CD8-positive, alpha-beta memory T cell (primary cell): ENCODE measurements at regions not wholly inside any gene's neighbourhood (a gene's known extent, or its start where the extent isn't known, plus 50 kb on each side); places are given as distances from the start of the nearest gene placed in this dataset.

ENCODE experiments used
- CTCF ChIA-PET: fragments of 350-600 bp; sonication (Branson Sonifier 250); formaldehyde crosslinking; loops from one replicate; lab custom pipeline; 2021; ENCODE audit warnings: antibody characterized with exemption; lab: Charles Lee
- POLR2A ChIA-PET: fragments of 350-600 bp; sonication (Branson Sonifier 250); formaldehyde crosslinking; loops from one replicate; lab custom pipeline; 2021; ENCODE audit warnings: antibody characterized with exemption; lab: Charles Lee
- DNase-seq, 5 donors: peaks; one replicate each; pipeline versions ENCODE4 v3.0.0 to v3.0.0-alpha.2; 2020 to 2022; ENCODE audit warnings: mixed read lengths in 1 of 5
- H3K27ac ChIP-seq: one replicate; pipeline ENCODE4 v1.7.0; 2013; ENCODE audit warnings: low read depth, mild to moderate bottlenecking, low read length, moderate library complexity
- H3K27me3 ChIP-seq: 2 replicates; pipeline ENCODE4 v1.7.0; 2013; ENCODE audit warnings: low read length, mild to moderate bottlenecking; ENCODE audit not compliant: insufficient read depth, poor library complexity, severe bottlenecking
- H3K36me3 ChIP-seq: 2 replicates; pipeline ENCODE4 v1.7.0; 2013; ENCODE audit warnings: mild to moderate bottlenecking, low read length, moderate library complexity; ENCODE audit not compliant: insufficient read depth
- H3K4me1 ChIP-seq: 2 replicates; pipeline ENCODE4 v1.7.0; 2013; ENCODE audit warnings: mild to moderate bottlenecking, low read length, moderate library complexity; ENCODE audit not compliant: insufficient read depth
- H3K4me3 ChIP-seq: 2 replicates; pipeline ENCODE4 v1.7.0; 2013; ENCODE audit warnings: mild to moderate bottlenecking, low read length
- H3K9me3 ChIP-seq: 2 replicates; pipeline ENCODE4 v1.7.0; 2013; ENCODE audit warnings: mild to moderate bottlenecking, low read length
- H3K27ac Mint-ChIP-seq, 8 donors: one replicate each; pipeline ENCODE4 v1.8.0; 2020 to 2021; ENCODE audit warnings: mixed read lengths in 8 of 8, mild to moderate bottlenecking in 6 of 8, inconsistent platforms in 3 of 8, moderate library complexity in 3 of 8
- H3K27me3 Mint-ChIP-seq, 2 donors: one replicate each; pipeline ENCODE4 v1.8.0; 2020 to 2021; ENCODE audit warnings: mixed read lengths in 2 of 2, mild to moderate bottlenecking in 1 of 2, moderate library complexity in 1 of 2
- H3K36me3 Mint-ChIP-seq, 3 donors: one replicate each; pipeline ENCODE4 v1.8.0; 2020 to 2021; ENCODE audit warnings: mixed read lengths in 3 of 3, inconsistent platforms in 1 of 3, mild to moderate bottlenecking in 1 of 3
- H3K4me1 Mint-ChIP-seq, 3 donors: one replicate each; pipeline ENCODE4 v1.8.0; 2020 to 2021; ENCODE audit warnings: mixed read lengths in 3 of 3, inconsistent platforms in 1 of 3, mild to moderate bottlenecking in 1 of 3
- H3K4me3 Mint-ChIP-seq, 7 donors: one replicate each; pipeline ENCODE4 v1.8.0; 2020 to 2021; ENCODE audit warnings: mixed read lengths in 7 of 7, mild to moderate bottlenecking in 6 of 7, moderate library complexity in 4 of 7, inconsistent platforms in 2 of 7
- H3K9me3 Mint-ChIP-seq, 5 donors: one replicate each; pipeline ENCODE4 v1.8.0; 2020 to 2022; ENCODE audit warnings: mixed read lengths in 5 of 5, mild to moderate bottlenecking in 3 of 5, moderate library complexity in 2 of 5, inconsistent platforms in 1 of 5

- DNase-seq, result no peak
- Mint-ChIP-seq H3K27me3 (no peaks in the 10 kb centered on the region), H3K27ac (no peak overlapping the region), H3K4me3 (no peak overlapping the region), H3K36me3 (no peaks in the 10 kb centered on the region), H3K4me1 (no peaks in the 10 kb centered on the region), H3K9me3 (peaks cover 3 to 30% (median 5%) of the 10 kb centered on the region in 5 donors)
- Histone ChIP-seq H3K4me3 (no peak overlapping the region), H3K9me3 (no peaks in the 10 kb centered on the region), H3K36me3 (no peaks in the 10 kb centered on the region), H3K27me3 (no peaks in the 10 kb centered on the region), H3K4me1 (no peaks in the 10 kb centered on the region), H3K27ac (no peak overlapping the region)
- ChIA-PET POLR2A (no interaction called here), CTCF (no interaction called here)
Measured at GRCh38 chr3:147471741-147472140, 62.6 kb downstream of the ZIC1 start.

GRCh38 chr3:147472846-147473245 is 63.7 kb downstream of the ZIC1 start:
- Mint-ChIP-seq H3K4me3 (no peak overlapping the region), H3K27ac (no peak overlapping the region), H3K27me3 (no peaks in the 10 kb centered on the region), H3K9me3 (peaks cover 2 to 24% (median 5%) of the 10 kb centered on the region in 5 donors), H3K4me1 (no peaks in the 10 kb centered on the region), H3K36me3 (no peaks in the 10 kb centered on the region)
- H3K36me3 ChIP-seq, result no peaks in the 10 kb centered on the region
- H3K4me3 ChIP-seq, result no peak overlapping the region
- H3K9me3 ChIP-seq, result no peaks in the 10 kb centered on the region
- DNase-seq, result no peak
- POLR2A ChIA-PET, result no interaction called here
- no peaks in the 10 kb centered on the region for H3K4me1 ChIP-seq
- CTCF ChIA-PET, result no interaction called here
- H3K27me3 ChIP-seq, result no peaks in the 10 kb centered on the region
- H3K27ac ChIP-seq, result no peak overlapping the region

GRCh38 chr3:147483145-147483544 is 74.0 kb downstream of the ZIC1 start:
- no peak overlapping the region for H3K27ac Mint-ChIP-seq
- POLR2A ChIA-PET, result no interaction called here
- no peaks in the 10 kb centered on the region for H3K36me3 Mint-ChIP-seq
- H3K4me1 Mint-ChIP-seq, result no peaks in the 10 kb centered on the region
- Histone ChIP-seq H3K27ac (no peak overlapping the region), H3K36me3 (no peaks in the 10 kb centered on the region), H3K9me3 (no peaks in the 10 kb centered on the region), H3K4me1 (no peaks in the 10 kb centered on the region), H3K27me3 (no peaks in the 10 kb centered on the region), H3K4me3 (no peak overlapping the region)
- H3K27me3 Mint-ChIP-seq, result no peaks in the 10 kb centered on the region
- peaks cover 1 to 34% (median 6%) of the 10 kb centered on the region in 5 donors for H3K9me3 Mint-ChIP-seq
- CTCF ChIA-PET, result no interaction called here
- no peak overlapping the region for H3K4me3 Mint-ChIP-seq
- no peak for DNase-seq

- H3K36me3 Mint-ChIP-seq, result no peaks in the 10 kb centered on the region
- no peak overlapping the region for H3K4me3 Mint-ChIP-seq
- no peaks in the 10 kb centered on the region for H3K4me1 Mint-ChIP-seq
- Histone ChIP-seq H3K4me1 (no peaks in the 10 kb centered on the region), H3K4me3 (no peak overlapping the region), H3K9me3 (no peaks in the 10 kb centered on the region), H3K27ac (no peak overlapping the region), H3K27me3 (no peaks in the 10 kb centered on the region), H3K36me3 (no peaks in the 10 kb centered on the region)
- H3K27ac Mint-ChIP-seq, result no peak overlapping the region
- DNase-seq, result no peak
- no peaks in the 10 kb centered on the region for H3K27me3 Mint-ChIP-seq
- ChIA-PET CTCF (interaction anchor here (0.5 kb wide), 1 partner anchor 64 kb away, joined by 3 read pairs; no protein-coding TSS in a partner anchor), POLR2A (no interaction called here)
- peaks cover 1 to 31% (median 6%) of the 10 kb centered on the region in 5 donors for H3K9me3 Mint-ChIP-seq
Measured at GRCh38 chr3:147483578-147483977, 74.4 kb downstream of the ZIC1 start.

GRCh38 chr3:147493065-147493464 is 83.9 kb downstream of the ZIC1 start:
- ChIA-PET POLR2A (no interaction called here), CTCF (no interaction called here)
- no peaks in the 10 kb centered on the region for H3K4me1 Mint-ChIP-seq
- no peaks in the 10 kb centered on the region for H3K9me3 ChIP-seq
- no peak overlapping the region for H3K27ac Mint-ChIP-seq
- peaks cover 0 to 5% (median 4%) of the 10 kb centered on the region in 5 donors for H3K9me3 Mint-ChIP-seq
- no peak for DNase-seq
- H3K27ac ChIP-seq, result no peak overlapping the region
- no peaks in the 10 kb centered on the region for H3K36me3 ChIP-seq
- no peaks in the 10 kb centered on the region for H3K27me3 Mint-ChIP-seq
- H3K36me3 Mint-ChIP-seq, result no peaks in the 10 kb centered on the region
- no peak overlapping the region for H3K4me3 ChIP-seq
- no peaks in the 10 kb centered on the region for H3K27me3 ChIP-seq
- H3K4me1 ChIP-seq, result no peaks in the 10 kb centered on the region
- no peak overlapping the region for H3K4me3 Mint-ChIP-seq

GRCh38 chr3:147493666-147494065 is 84.5 kb downstream of the ZIC1 start:
- Histone ChIP-seq H3K36me3 (no peaks in the 10 kb centered on the region), H3K27ac (no peak overlapping the region), H3K4me3 (no peak overlapping the region), H3K4me1 (no peaks in the 10 kb centered on the region), H3K27me3 (no peaks in the 10 kb centered on the region), H3K9me3 (no peaks in the 10 kb centered on the region)
- H3K27me3 Mint-ChIP-seq, result no peaks in the 10 kb centered on the region
- no peak for DNase-seq
- peaks cover under 1 to 5% (median 4%) of the 10 kb centered on the region in 5 donors for H3K9me3 Mint-ChIP-seq
- H3K27ac Mint-ChIP-seq, result no peak overlapping the region
- no peaks in the 10 kb centered on the region for H3K4me1 Mint-ChIP-seq
- ChIA-PET POLR2A (no interaction called here), CTCF (no interaction called here)
- no peaks in the 10 kb centered on the region for H3K36me3 Mint-ChIP-seq
- H3K4me3 Mint-ChIP-seq, result no peak overlapping the region

- H3K36me3 Mint-ChIP-seq, result no peaks in the 10 kb centered on the region
- H3K27ac Mint-ChIP-seq, result no peak overlapping the region
- H3K4me3 ChIP-seq, result no peak overlapping the region
- no peak overlapping the region for H3K27ac ChIP-seq
- H3K27me3 Mint-ChIP-seq, result no peaks in the 10 kb centered on the region
- H3K4me1 ChIP-seq, result no peaks in the 10 kb centered on the region
- ChIA-PET CTCF (no interaction called here), POLR2A (no interaction called here)
- no peaks in the 10 kb centered on the region for H3K27me3 ChIP-seq
- H3K4me3 Mint-ChIP-seq, result no peak overlapping the region
- H3K36me3 ChIP-seq, result no peaks in the 10 kb centered on the region
- H3K9me3 Mint-ChIP-seq, result peaks cover 1 to 8% (median 2%) of the 10 kb centered on the region in 5 donors
- no peak for DNase-seq
- no peaks in the 10 kb centered on the region for H3K9me3 ChIP-seq
- no peaks in the 10 kb centered on the region for H3K4me1 Mint-ChIP-seq
Measured at GRCh38 chr3:147497286-147497685, 88.1 kb downstream of the ZIC1 start.

GRCh38 chr3:147507638-147508286 is 98.6 kb downstream of the ZIC1 start:
- DNase-seq, result no peak
- no peak overlapping the region for H3K27ac Mint-ChIP-seq
- H3K27me3 ChIP-seq, result no peaks in the 10 kb centered on the region
- H3K36me3 ChIP-seq, result no peaks in the 10 kb centered on the region
- no peaks in the 10 kb centered on the region for H3K9me3 ChIP-seq
- ChIA-PET CTCF (no interaction called here), POLR2A (no interaction called here)
- peaks cover 0 to 1% of the 10 kb centered on the region in 2 donors for H3K27me3 Mint-ChIP-seq
- no peaks in the 10 kb centered on the region for H3K4me1 Mint-ChIP-seq
- no peaks in the 10 kb centered on the region for H3K36me3 Mint-ChIP-seq
- H3K9me3 Mint-ChIP-seq, result peaks cover 0 to 27% (median 2%) of the 10 kb centered on the region in 5 donors
- H3K4me3 ChIP-seq, result no peak overlapping the region
- no peak overlapping the region for H3K27ac ChIP-seq
- H3K4me3 Mint-ChIP-seq, result no peak overlapping the region
- no peaks in the 10 kb centered on the region for H3K4me1 ChIP-seq
